Peyer's patch (tissue), 4 donors: ENCODE measurements at regions not wholly inside any gene's neighbourhood (a gene's known extent, or its start where the extent isn't known, plus 50 kb on each side); places are given as distances from the start of the nearest gene placed in this dataset.

ENCODE experiments used
- POLR2A ChIP-seq, 2 donors: fragments of 450-650 bp; IDR thresholded peaks; one replicate each; pipeline ENCODE4 v1.5.1; 2017; ENCODE audit warnings: antibody characterized with exemption in 2 of 2, mild to moderate bottlenecking in 2 of 2, moderate library complexity in 2 of 2
- TF ChIP-seq, protein P1 (sequence below), 6 experiments: fragments of 450-650 bp in 4 of 6; fragments of 200-600 bp in 2 of 6; sonication (generic) in 1 of 6; IDR thresholded peaks; one replicate each; pipeline ENCODE4 v1.5.1; 2017 to 2019; ENCODE audit warnings: antibody characterized with exemption in 6 of 6, mild to moderate bottlenecking in 3 of 6, moderate library complexity in 1 of 6

DNA sequence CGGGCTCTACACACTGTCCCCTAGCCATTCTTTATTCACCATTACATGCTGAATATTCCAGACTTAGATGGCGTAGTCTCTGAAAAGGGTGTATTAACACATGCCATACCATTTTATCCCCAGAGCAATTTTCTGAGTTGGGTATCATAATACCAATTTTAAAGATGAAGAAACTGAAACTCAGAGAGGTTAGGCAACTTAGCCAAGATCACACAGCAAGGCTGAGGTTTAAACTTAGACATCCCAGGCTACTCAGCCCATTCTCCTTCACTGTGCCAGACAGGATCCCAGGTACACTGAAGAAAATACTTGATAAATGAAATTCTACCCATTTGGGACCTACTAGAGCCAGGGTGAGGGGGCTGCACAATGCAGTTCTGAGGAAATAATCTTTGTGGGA is 67.4 kb upstream of the ARHGAP36 start:
- TF ChIP-seq, protein P1, sequence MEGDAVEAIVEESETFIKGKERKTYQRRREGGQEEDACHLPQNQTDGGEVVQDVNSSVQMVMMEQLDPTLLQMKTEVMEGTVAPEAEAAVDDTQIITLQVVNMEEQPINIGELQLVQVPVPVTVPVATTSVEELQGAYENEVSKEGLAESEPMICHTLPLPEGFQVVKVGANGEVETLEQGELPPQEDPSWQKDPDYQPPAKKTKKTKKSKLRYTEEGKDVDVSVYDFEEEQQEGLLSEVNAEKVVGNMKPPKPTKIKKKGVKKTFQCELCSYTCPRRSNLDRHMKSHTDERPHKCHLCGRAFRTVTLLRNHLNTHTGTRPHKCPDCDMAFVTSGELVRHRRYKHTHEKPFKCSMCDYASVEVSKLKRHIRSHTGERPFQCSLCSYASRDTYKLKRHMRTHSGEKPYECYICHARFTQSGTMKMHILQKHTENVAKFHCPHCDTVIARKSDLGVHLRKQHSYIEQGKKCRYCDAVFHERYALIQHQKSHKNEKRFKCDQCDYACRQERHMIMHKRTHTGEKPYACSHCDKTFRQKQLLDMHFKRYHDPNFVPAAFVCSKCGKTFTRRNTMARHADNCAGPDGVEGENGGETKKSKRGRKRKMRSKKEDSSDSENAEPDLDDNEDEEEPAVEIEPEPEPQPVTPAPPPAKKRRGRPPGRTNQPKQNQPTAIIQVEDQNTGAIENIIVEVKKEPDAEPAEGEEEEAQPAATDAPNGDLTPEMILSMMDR (IDR thresholded peaks at IDR 0.05) = no peak
- no peak for TF ChIP-seq POLR2A (IDR thresholded peaks at IDR 0.05)
